ENCODE measurements at regions not wholly inside any gene's neighbourhood (a gene's known extent, or its start where the extent isn't known, plus 50 kb on each side); places are given as distances from the start of the nearest gene placed in this dataset.

DNA sequence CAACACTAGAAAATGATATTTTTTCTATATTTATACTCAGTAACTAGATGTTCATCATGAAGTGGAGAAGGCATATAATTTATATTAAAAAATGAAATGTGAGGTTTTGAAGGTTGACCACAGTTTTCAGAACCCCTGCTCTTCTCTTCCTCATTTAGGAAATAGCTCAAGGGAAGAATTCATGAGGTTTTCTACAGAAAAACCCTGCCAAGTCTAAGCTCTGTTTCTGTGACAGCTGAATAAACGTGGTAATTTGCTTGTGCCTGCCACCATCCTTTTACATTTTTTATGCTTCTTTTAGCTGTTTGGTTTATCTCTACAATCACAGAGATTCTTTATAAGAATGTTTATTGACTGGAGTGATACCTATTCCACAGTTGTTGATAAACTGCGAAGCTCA is 630.3 kb upstream of the POT1 start:
- WGBS, 2 donors, result 54 to 58% methylated on average over 2 of the region's 2 CpGs
- TF ChIP-seq, protein P1, sequence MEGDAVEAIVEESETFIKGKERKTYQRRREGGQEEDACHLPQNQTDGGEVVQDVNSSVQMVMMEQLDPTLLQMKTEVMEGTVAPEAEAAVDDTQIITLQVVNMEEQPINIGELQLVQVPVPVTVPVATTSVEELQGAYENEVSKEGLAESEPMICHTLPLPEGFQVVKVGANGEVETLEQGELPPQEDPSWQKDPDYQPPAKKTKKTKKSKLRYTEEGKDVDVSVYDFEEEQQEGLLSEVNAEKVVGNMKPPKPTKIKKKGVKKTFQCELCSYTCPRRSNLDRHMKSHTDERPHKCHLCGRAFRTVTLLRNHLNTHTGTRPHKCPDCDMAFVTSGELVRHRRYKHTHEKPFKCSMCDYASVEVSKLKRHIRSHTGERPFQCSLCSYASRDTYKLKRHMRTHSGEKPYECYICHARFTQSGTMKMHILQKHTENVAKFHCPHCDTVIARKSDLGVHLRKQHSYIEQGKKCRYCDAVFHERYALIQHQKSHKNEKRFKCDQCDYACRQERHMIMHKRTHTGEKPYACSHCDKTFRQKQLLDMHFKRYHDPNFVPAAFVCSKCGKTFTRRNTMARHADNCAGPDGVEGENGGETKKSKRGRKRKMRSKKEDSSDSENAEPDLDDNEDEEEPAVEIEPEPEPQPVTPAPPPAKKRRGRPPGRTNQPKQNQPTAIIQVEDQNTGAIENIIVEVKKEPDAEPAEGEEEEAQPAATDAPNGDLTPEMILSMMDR (IDR thresholded peaks at IDR 0.05), result no peak
- intact Hi-C loops (cut with DNase I; ENCODE audit: low total_unique reads), result no loop called here
- DNase-seq (ENCODE audit: low spot score in 2 of 2), result no peak
- no peak overlapping the region for H3K4me3 ChIP-seq (ENCODE audit: low read depth, poor library complexity, severe bottlenecking)

DNA sequence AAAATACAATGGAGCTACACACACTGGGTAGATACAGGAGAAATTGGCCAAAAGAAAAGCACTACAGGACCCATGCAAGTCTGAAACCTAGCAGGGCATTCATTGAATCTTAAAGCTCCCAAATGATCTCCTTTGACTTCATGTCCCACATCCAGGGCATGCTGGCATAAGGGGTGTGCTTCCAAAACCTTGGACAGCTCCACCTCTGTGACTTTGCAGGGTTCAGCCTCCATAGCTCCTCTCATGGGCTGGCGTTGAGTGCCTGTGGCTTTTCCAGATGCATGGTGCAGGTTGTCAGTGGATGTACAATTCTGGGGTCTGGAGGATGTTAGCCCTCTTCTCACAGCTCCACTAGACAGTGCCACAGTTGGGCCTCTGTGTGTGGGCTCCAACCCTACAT is 626.3 kb upstream of the POT1 start:
- intact Hi-C loops (cut with DNase I; ENCODE audit: low total_unique reads), result no loop called here
- TF ChIP-seq, protein P1 (IDR thresholded peaks at IDR 0.05), result no peak
- no peak for TF ChIP-seq POLR2A (IDR thresholded peaks at IDR 0.05)
- DNase-seq (ENCODE audit: low spot score in 2 of 2), result no peak
- H3K4me3 ChIP-seq (ENCODE audit: low read depth, poor library complexity, severe bottlenecking), result no peak overlapping the region
- 33% methylated on average over 1 of the region's 1 CpG for whole genome bisulfite sequencing, 2 donors

DNA sequence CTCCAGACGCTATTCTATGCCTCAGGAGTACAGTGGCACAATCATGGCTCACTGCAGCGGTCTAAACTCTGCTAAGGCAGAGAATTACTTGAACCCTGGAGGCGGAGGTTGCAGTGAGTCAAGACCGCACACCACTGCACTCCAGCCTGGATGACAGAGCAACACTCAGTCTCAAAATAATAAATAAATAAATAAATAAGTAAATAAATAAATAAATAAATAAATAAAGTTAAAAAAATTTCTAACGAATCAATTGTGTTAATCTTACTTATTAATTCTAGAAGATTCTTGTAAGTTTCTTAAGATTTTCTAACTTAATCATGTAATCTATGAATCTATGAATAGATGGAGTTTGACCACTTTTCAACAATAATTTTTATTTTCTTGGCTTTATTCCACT is 621.4 kb upstream of the POT1 start:
- no peak for DNase-seq (ENCODE audit: low spot score in 2 of 2)
- TF ChIP-seq POLR2A (IDR thresholded peaks at IDR 0.05), result no peak
- TF ChIP-seq, protein P1 (IDR thresholded peaks at IDR 0.05), result no peak
- WGBS, 2 donors, result 81 to 87% methylated on average over 5 of the region's 5 CpGs
- no peak overlapping the region for H3K4me3 ChIP-seq (ENCODE audit: low read depth, poor library complexity, severe bottlenecking)
- intact Hi-C loops (cut with DNase I; ENCODE audit: low total_unique reads), result no loop called here

DNA sequence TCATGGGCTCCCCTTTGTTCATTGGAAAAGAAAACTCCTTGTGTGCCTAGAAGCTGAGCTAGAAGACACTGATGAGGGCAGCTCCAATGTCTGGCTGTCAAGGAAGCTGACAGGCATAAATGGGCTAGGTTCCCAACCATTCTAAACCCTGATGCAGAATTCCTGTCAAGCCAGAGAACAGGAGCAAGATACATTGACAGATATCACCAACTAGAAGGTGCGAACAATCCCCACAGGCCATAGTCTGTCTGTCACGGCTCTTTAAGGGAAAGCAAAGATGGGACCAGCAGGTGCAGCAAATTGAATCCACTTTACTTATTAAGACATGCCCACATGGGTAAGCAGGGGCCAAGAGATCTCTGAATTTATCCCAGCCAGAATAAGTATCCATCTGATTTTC is 617.9 kb upstream of the POT1 start:
- intact Hi-C loops (cut with DNase I; ENCODE audit: low total_unique reads), result no loop called here
- WGBS, 2 donors, result 30 to 54% methylated on average over 2 of the region's 2 CpGs
- TF ChIP-seq, protein P1 (IDR thresholded peaks at IDR 0.05), result no peak
- no peak for TF ChIP-seq POLR2A (IDR thresholded peaks at IDR 0.05)
- no peak for DNase-seq (ENCODE audit: low spot score in 2 of 2)
- H3K4me3 ChIP-seq (ENCODE audit: low read depth, poor library complexity, severe bottlenecking), result no peak overlapping the region

DNA sequence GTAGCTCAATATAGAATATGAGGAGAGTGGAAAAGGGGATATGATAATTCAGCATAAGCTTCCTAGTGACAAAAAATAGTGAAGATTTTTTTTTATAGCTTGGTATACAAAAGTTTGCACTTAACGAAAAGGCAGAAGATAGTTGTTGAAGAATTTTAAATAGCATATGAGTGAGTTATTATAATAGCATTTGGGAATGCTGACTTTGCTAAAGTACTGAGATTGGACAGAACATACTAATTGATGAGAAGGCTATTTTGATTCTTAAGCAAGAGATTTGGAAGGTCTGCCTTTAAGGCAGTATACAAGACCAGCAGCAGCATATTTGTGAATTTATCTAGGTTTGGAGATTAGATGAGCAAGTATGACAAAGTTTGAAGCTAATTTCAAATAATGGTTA is 600.9 kb upstream of the POT1 start:
- no peak for DNase-seq (ENCODE audit: low spot score in 2 of 2)
- intact Hi-C loops (cut with DNase I; ENCODE audit: low total_unique reads), result no loop called here
- no peak for TF ChIP-seq POLR2A (IDR thresholded peaks at IDR 0.05)
- TF ChIP-seq, protein P1 (IDR thresholded peaks at IDR 0.05), result no peak
- WGBS, 2 donors, result 79 to 85% methylated on average over 1 of the region's 1 CpG
- no peak overlapping the region for H3K4me3 ChIP-seq (ENCODE audit: low read depth, poor library complexity, severe bottlenecking)

DNA sequence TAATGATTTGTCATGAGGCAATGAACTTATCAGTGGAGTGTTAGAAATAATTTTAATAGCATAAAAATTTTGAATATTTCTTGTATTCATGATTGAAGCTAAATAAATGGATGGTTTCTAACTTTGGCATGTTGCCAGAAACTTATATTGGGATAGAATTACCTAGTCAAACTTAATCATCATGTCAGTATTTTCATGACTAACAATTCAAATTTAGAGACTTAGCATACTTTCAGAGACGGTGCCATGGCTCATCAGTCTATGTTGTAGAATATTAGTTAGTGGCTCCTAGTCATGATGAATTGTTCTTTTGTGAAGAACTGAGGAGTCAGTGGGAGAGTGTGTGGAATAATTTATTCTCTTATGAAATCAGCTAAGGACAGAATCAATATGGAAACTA is 599.6 kb upstream of the POT1 start:
- no peak for TF ChIP-seq POLR2A (IDR thresholded peaks at IDR 0.05)
- TF ChIP-seq, protein P1 (IDR thresholded peaks at IDR 0.05), result no peak
- no peak for DNase-seq (ENCODE audit: low spot score in 2 of 2)
- H3K4me3 ChIP-seq (ENCODE audit: low read depth, poor library complexity, severe bottlenecking), result no peak overlapping the region
- intact Hi-C loops (cut with DNase I; ENCODE audit: low total_unique reads), result no loop called here
- WGBS, 2 donors, result 57 to 62% methylated on average over 1 of the region's 1 CpG
